HG03159 (cell line): ENCODE measurements at regions not wholly inside any gene's neighbourhood (a gene's known extent, or its start where the extent isn't known, plus 50 kb on each side); places are given as distances from the start of the nearest gene placed in this dataset.
"Not testable (repeated sequence)": the region's sequence is repeated elsewhere in the genome, so short reads cannot be mapped to it uniquely, and the experiment has no call there.

Experiments
- ATAC-seq: cut with Tn5 transposase; IDR thresholded peaks from one replicate; pipeline ENCODE4 v1.9.1; 2021; ENCODE audit warnings: mild to moderate bottlenecking, moderate library complexity; ENCODE audit not compliant: unreplicated experiment

GRCh38 chr6:12605888-12606345 is 110.7 kb upstream of the PHACTR1 start:
- peak; percentile 36 for ATAC-seq

- no peak for ATAC-seq
Observed at GRCh38 chr6:12606616-12607015, 110.0 kb upstream of the PHACTR1 start.

- ATAC-seq = peak; percentile 74
Observed at GRCh38 chr6:12608016-12608860, 108.3 kb upstream of the PHACTR1 start.

- ATAC-seq = peak; percentile 39
Observed at GRCh38 chr6:12608874-12609273, 107.7 kb upstream of the PHACTR1 start.

GRCh38 chr6:12609751-12610150 is 106.8 kb upstream of the PHACTR1 start:
- ATAC-seq = no peak

GRCh38 chr6:12610862-12611261 is 105.7 kb upstream of the PHACTR1 start:
- ATAC-seq = no peak

- no peak for ATAC-seq
Observed at GRCh38 chr6:12613811-12614210, 102.8 kb upstream of the PHACTR1 start.

GRCh38 chr6:12614456-12614855 is 102.1 kb upstream of the PHACTR1 start:
- no peak for ATAC-seq

- ATAC-seq = no peak
Observed at GRCh38 chr6:12618296-12618695, 98.3 kb upstream of the PHACTR1 start.

- ATAC-seq = no peak
Observed at GRCh38 chr6:12621754-12622153, 94.8 kb upstream of the PHACTR1 start.

- no peak for ATAC-seq
Observed at GRCh38 chr6:12622566-12622965, 94.0 kb upstream of the PHACTR1 start.

GRCh38 chr6:12624142-12624837 is 92.3 kb upstream of the PHACTR1 start:
- no peak for ATAC-seq

- ATAC-seq = no peak
Observed at GRCh38 chr6:12627053-12627452, 89.5 kb upstream of the PHACTR1 start.

- no peak for ATAC-seq
Observed at GRCh38 chr6:12628327-12628726, 88.2 kb upstream of the PHACTR1 start.

GRCh38 chr6:12633746-12634145 is 82.8 kb upstream of the PHACTR1 start:
- not testable (repeated sequence) for ATAC-seq

- no peak for ATAC-seq
Observed at GRCh38 chr6:12635375-12635774, 81.2 kb upstream of the PHACTR1 start.

GRCh38 chr6:12635813-12636212 is 80.8 kb upstream of the PHACTR1 start:
- no peak for ATAC-seq

- no peak for ATAC-seq
Observed at GRCh38 chr6:12636336-12636735, 80.2 kb upstream of the PHACTR1 start.

GRCh38 chr6:12637960-12638641 is 78.5 kb upstream of the PHACTR1 start:
- ATAC-seq = peak; percentile 72

GRCh38 chr6:12640438-12640837 is 76.1 kb upstream of the PHACTR1 start:
- no peak for ATAC-seq

- ATAC-seq = not testable (repeated sequence)
Observed at GRCh38 chr6:12641785-12642184, 74.8 kb upstream of the PHACTR1 start.

GRCh38 chr6:12645941-12646340 is 70.6 kb upstream of the PHACTR1 start:
- no peak for ATAC-seq
